RWPE1 (cell line): ENCODE measurements at regions not wholly inside any gene's neighbourhood (a gene's known extent, or its start where the extent isn't known, plus 50 kb on each side); places are given as distances from the start of the nearest gene placed in this dataset.

ENCODE experiments used
- CTCF ChIA-PET: fragments of 350-600 bp; sonication (Branson Sonifier 250); formaldehyde crosslinking; extraction: SDS; loops from one replicate; lab custom pipeline; 2021; lab: Yijun Ruan, JAX
- POLR2A ChIA-PET: fragments of 400-600 bp; formaldehyde crosslinking; extraction: SDS; loops from one replicate; lab custom pipeline; 2020; ENCODE audit warnings: antibody characterized with exemption; ENCODE audit not compliant: low non-redundant PET; lab: Yijun Ruan, JAX
- DNase-seq: peaks from one replicate; pipeline ENCODE4 v3.0.0; 2012; ENCODE audit warnings: low spot score
- H3K27ac ChIP-seq: fragments of 450-650 bp; 2 replicates; pipeline ENCODE4 v1.5.1; 2017
- CTCF ChIP-seq: fragments of 450-650 bp; conservative IDR thresholded peaks from 2 replicates; pipeline ENCODE4 v1.5.1; 2017; ENCODE audit warnings: low read depth, mild to moderate bottlenecking

DNA sequence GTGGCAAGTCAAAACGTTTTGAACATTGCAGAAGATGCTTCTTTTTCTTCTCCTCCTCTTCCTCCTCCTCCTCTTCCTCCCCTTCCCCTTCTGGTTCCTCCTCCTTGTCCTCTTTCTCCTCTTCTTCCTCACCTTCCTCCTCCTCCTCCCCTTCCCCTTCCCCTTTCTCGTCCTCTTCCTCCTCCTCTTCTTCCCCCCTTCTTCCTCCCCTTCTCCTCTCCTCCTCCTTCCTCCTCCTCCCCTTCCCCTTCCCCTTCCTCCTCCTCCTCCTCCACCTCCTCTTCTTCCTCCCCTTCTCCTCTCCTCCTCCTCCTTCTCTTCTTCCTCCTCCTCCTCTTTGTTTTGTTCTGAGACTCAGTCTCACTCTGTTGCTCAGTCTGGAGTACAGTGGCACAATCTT lies 167.0 kb upstream of the SV2C start:
- no peak for DNase-seq
- CTCF ChIA-PET: interaction anchor here (0.5 kb wide), 1 partner anchor 237 kb away, joined by 3 read pairs; no protein-coding TSS in a partner anchor
- no peak for TF ChIP-seq CTCF
- POLR2A ChIA-PET: no interaction called here
- H3K27ac ChIP-seq: no peak overlapping the region

DNA sequence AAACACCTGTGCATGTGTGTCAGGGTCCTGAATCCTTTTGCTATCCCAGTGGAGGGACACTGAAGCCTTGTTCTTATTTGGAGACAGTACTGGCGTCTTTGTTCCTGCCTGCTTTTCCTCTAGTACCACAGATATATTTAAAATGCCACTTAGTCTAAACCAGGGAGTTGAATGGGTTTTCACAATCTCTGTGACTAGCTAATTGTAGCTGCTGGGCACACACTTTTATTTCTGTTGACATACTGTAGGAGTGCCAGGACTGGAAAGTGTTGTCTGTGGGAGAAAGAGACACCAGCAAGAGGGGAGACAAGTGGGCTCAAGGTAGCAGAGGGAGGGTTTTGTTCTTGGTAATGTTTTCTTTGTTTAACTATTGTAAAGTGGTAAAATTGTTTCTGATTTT lies 174.0 kb upstream of the SV2C start:
- ChIA-PET POLR2A (no interaction called here), CTCF (no interaction called here)
- no peak overlapping the region for H3K27ac ChIP-seq
- no peak for DNase-seq
- TF ChIP-seq CTCF: no peak

DNA sequence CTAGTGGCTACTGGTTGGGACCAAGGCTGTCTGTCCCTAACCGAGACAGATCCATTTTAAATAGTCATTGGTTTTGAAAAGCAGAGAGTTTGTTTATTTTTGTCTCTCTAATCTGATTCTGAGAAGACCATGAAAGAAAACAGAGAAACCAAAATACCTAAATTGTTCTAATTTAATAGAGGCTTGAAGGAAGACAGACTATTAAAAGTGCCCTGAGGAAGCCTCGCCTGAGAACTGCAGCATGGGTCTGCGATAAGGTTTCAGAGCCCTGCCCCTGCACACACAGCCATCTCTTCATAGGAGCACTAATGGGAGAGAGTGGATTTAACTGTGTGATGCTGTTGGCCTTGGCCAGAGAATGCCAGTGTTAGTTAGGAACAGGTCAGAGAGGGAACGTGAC lies 175.5 kb upstream of the SV2C start:
- TF ChIP-seq CTCF: no peak
- CTCF ChIA-PET: no interaction called here
- DNase-seq: no peak
- POLR2A ChIA-PET: no interaction called here
- H3K27ac ChIP-seq: no peak overlapping the region

DNA sequence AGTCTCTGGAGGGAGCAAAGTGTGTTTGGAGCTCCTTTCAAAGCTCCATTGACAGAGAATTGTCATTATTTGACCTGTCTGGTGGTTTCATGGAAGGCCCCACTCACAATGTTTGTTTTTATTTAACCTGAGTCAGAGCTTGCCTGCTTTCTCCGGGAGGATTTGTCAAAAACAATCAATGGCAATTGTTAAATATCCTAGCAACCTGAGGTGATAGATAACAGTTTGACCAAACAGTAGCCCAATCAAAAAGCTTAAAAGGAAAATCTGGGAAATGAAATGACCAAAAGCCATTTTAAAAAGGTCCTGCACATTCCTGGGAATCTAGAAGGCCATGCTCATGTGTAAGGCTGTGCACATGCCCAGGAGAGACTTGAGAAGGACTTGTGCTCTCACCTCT lies 177.2 kb upstream of the POC5 start:
- no peak for TF ChIP-seq CTCF
- ChIA-PET CTCF (no interaction called here), POLR2A (no interaction called here)
- no peak overlapping the region for H3K27ac ChIP-seq
- no peak for DNase-seq

GRCh38 chr5:75891736-75892135 lies 174.5 kb upstream of the POC5 start:
- no peak overlapping the region for H3K27ac ChIP-seq
- POLR2A ChIA-PET: no interaction called here
- no peak for TF ChIP-seq CTCF
- no peak for DNase-seq
- CTCF ChIA-PET: no interaction called here

GRCh38 chr5:75891020-75891419 lies 173.8 kb upstream of the POC5 start:
- CTCF ChIA-PET: no interaction called here
- no peak for TF ChIP-seq CTCF
- POLR2A ChIA-PET: no interaction called here
- no peak for DNase-seq
- no peak overlapping the region for H3K27ac ChIP-seq

DNA sequence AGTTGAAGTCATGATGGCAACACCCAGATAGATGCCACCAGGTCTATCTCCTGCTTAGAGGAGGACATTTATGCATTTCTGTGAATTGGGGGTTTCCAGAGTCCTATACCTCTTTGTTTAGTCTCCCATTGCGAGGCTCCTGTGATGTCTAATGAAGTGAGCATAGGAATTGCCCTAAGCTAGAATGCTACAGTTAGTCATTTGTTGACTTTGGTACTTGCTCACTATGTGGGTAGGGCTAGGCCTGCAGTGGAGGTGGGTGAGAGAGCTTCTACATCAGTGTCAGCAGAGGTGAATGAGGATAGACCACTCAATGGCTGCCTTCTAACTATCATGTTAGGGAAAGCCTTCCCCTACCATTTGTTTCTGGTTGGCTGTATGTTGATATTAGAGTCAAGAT lies 173.3 kb upstream of the POC5 start:
- DNase-seq: no peak
- ChIA-PET CTCF (no interaction called here), POLR2A (no interaction called here)
- no peak for TF ChIP-seq CTCF
- H3K27ac ChIP-seq: no peak overlapping the region
